Nephron progenitor cell (in vitro differentiated cells): ENCODE measurements at regions not wholly inside any gene's neighbourhood (a gene's known extent, or its start where the extent isn't known, plus 50 kb on each side); places are given as distances from the start of the nearest gene placed in this dataset.

Source experiments
- DNase-seq: peaks from one replicate; pipeline ENCODE4 v3.0.0; 2021
- H3K27ac Mint-ChIP-seq: 2 replicates; pipeline ENCODE4 v1.8.0; 2021; ENCODE audit warnings: mild to moderate bottlenecking, moderate library complexity, mixed read lengths
- H3K27me3 Mint-ChIP-seq: 2 replicates; pipeline ENCODE4 v1.8.0; 2021; ENCODE audit warnings: mild to moderate bottlenecking, low read depth, mixed read lengths; ENCODE audit not compliant: poor library complexity
- H3K36me3 Mint-ChIP-seq: 2 replicates; pipeline ENCODE4 v1.8.0; 2021; ENCODE audit warnings: low read depth, mixed read lengths
- H3K4me1 Mint-ChIP-seq: 2 replicates; pipeline ENCODE4 v1.8.0; 2021; ENCODE audit warnings: mixed read lengths
- H3K4me3 Mint-ChIP-seq: 2 replicates; pipeline ENCODE4 v1.8.0; 2021; ENCODE audit warnings: mild to moderate bottlenecking, moderate library complexity, mixed read lengths
- H3K9me3 Mint-ChIP-seq: 2 replicates; pipeline ENCODE4 v1.8.0; 2021; ENCODE audit warnings: mild to moderate bottlenecking, moderate library complexity, mixed read lengths
- CTCF ChIP-seq: fragments of 200-600 bp; sonication (generic); IDR thresholded peaks from 2 replicates; pipeline ENCODE4 v1.5.0; 2021; ENCODE audit warnings: antibody characterized with exemption

- Mint-ChIP-seq H3K36me3 (no peaks in the 10 kb centered on the region), H3K9me3 (peaks cover 15% of the 10 kb centered on the region), H3K27me3 (peaks cover 4% of the 10 kb centered on the region), H3K27ac (no peak overlapping the region), H3K4me3 (no peak overlapping the region), H3K4me1 (peaks cover 17% of the 10 kb centered on the region)
- no peak for DNase-seq
- no peak for TF ChIP-seq CTCF
These were observed 157.1 kb downstream of the PDGFRA start for GRCh38 chr4:54386042-54386669.

GRCh38 chr4:54386693-54387092 is 157.6 kb downstream of the PDGFRA start:
- H3K4me1 Mint-ChIP-seq = peaks cover 17% of the 10 kb centered on the region
- DNase-seq = no peak
- H3K9me3 Mint-ChIP-seq = peaks cover 18% of the 10 kb centered on the region
- H3K4me3 Mint-ChIP-seq = no peak overlapping the region
- no peak overlapping the region for H3K27ac Mint-ChIP-seq
- no peak for TF ChIP-seq CTCF
- peaks cover 4% of the 10 kb centered on the region for H3K27me3 Mint-ChIP-seq
- no peaks in the 10 kb centered on the region for H3K36me3 Mint-ChIP-seq

GRCh38 chr4:54390670-54391069 is 161.6 kb downstream of the PDGFRA start:
- no peaks in the 10 kb centered on the region for H3K27me3 Mint-ChIP-seq
- H3K9me3 Mint-ChIP-seq = peaks cover 18% of the 10 kb centered on the region
- no peak overlapping the region for H3K27ac Mint-ChIP-seq
- no peak for DNase-seq
- TF ChIP-seq CTCF = no peak
- no peak overlapping the region for H3K4me3 Mint-ChIP-seq
- no peaks in the 10 kb centered on the region for H3K36me3 Mint-ChIP-seq
- H3K4me1 Mint-ChIP-seq = no peaks in the 10 kb centered on the region

- peaks cover 21% of the 10 kb centered on the region for H3K9me3 Mint-ChIP-seq
- H3K36me3 Mint-ChIP-seq = no peaks in the 10 kb centered on the region
- H3K27ac Mint-ChIP-seq = no peak overlapping the region
- no peaks in the 10 kb centered on the region for H3K27me3 Mint-ChIP-seq
- no peak for DNase-seq
- TF ChIP-seq CTCF = no peak
- no peaks in the 10 kb centered on the region for H3K4me1 Mint-ChIP-seq
- H3K4me3 Mint-ChIP-seq = no peak overlapping the region
These were observed 162.0 kb downstream of the PDGFRA start for GRCh38 chr4:54391104-54391503.

- no peaks in the 10 kb centered on the region for H3K27me3 Mint-ChIP-seq
- no peak overlapping the region for H3K27ac Mint-ChIP-seq
- no peaks in the 10 kb centered on the region for H3K36me3 Mint-ChIP-seq
- no peak for TF ChIP-seq CTCF
- no peak overlapping the region for H3K4me3 Mint-ChIP-seq
- no peak for DNase-seq
- H3K9me3 Mint-ChIP-seq = peaks cover 21% of the 10 kb centered on the region
- no peaks in the 10 kb centered on the region for H3K4me1 Mint-ChIP-seq
These were observed 163.4 kb downstream of the PDGFRA start for GRCh38 chr4:54392479-54392878.

- Mint-ChIP-seq H3K27me3 (no peaks in the 10 kb centered on the region), H3K9me3 (peaks cover 16% of the 10 kb centered on the region), H3K36me3 (no peaks in the 10 kb centered on the region), H3K4me1 (no peaks in the 10 kb centered on the region), H3K27ac (no peak overlapping the region), H3K4me3 (no peak overlapping the region)
- DNase-seq = no peak
- no peak for TF ChIP-seq CTCF
These were observed 164.2 kb downstream of the PDGFRA start for GRCh38 chr4:54393243-54393642.
